HG03066 (cell line): ENCODE measurements at regions not wholly inside any gene's neighbourhood (a gene's known extent, or its start where the extent isn't known, plus 50 kb on each side); places are given as distances from the start of the nearest gene placed in this dataset.

Experiments used
- ATAC-seq: cut with Tn5 transposase; IDR thresholded peaks from one replicate; pipeline ENCODE4 v1.9.1; 2021; ENCODE audit warnings: low read depth; ENCODE audit not compliant: unreplicated experiment

GRCh38 chr1:199746666-199747384, 280.7 kb upstream of the NR5A2 start:
- no peak for ATAC-seq

GRCh38 chr1:199747984-199748383, 279.5 kb upstream of the NR5A2 start:
- no peak for ATAC-seq

DNA sequence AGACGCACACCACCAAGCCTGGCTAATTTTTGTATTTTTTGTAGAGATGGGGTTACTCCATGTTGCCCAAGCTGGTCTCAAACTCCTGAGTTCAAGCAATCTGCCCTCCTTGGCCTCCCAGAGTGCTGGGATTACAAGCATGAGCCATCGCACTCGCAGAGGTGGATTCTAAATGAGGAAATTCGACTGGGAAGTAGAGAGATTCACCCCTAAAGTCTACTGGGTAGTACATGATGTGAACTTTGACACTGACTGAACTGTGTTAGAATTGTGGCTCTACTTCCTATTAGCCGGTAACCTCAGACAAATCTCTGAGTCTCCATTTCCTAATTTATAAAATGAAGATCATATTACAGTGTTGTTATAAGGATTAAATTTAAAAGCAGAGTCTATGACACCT, 276.0 kb upstream of the NR5A2 start:
- ATAC-seq, result no peak

GRCh38 chr1:199751962-199752687, 275.4 kb upstream of the NR5A2 start:
- no peak for ATAC-seq

DNA sequence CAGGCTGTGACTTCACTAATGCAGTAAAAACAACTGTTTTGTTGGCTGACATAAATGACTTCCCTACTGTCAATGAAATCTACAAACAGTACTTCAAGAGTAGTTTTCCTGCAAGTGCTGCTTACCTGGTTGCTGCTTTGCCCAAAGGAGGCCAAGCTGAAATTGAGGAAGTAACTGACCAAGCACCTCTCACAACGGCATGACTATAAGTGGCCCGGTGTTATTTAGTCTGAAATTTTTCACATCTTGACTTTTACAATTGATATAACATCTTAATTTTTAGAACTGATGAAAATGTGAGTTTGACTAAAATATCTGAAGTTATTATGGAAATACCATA, 274.9 kb upstream of the NR5A2 start:
- no peak for ATAC-seq

DNA sequence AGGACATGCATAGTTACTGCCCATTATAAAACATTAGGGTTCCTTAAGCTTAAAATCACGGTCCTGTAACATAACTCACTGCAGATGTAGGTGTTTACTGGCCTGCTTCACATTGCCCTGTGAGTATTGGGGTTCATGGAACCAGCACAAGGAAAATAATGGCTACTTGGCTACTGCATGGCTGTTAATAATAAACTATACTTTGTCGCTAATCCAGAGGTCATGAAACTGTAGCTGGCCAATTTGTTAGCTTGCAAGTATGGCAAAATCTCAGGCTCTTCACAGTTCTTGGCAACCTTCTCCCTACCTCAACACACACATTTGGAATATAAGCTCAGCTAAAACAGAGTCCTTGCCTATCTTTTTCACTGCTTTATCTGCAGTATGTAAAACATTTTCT, 274.0 kb upstream of the NR5A2 start:
- ATAC-seq, result no peak

DNA sequence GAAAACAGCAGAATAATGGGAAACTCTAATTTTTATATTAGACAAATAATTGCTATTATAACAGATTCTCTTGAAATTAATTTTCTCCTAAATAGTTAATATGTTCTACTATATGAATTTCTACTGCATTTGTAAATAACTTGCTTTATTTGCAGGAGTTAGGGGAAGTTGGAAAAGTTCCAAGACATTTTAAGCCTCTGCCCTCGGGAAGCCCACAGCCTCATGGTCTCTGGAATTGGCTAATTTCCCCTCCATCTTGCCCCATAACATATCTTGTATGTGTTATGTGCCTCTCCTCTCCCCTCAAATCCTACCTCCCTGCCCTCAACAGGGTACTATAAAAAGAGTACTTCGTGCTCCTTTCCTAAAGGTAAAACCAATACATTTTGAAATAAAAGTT, 271.4 kb upstream of the NR5A2 start:
- no peak for ATAC-seq

DNA sequence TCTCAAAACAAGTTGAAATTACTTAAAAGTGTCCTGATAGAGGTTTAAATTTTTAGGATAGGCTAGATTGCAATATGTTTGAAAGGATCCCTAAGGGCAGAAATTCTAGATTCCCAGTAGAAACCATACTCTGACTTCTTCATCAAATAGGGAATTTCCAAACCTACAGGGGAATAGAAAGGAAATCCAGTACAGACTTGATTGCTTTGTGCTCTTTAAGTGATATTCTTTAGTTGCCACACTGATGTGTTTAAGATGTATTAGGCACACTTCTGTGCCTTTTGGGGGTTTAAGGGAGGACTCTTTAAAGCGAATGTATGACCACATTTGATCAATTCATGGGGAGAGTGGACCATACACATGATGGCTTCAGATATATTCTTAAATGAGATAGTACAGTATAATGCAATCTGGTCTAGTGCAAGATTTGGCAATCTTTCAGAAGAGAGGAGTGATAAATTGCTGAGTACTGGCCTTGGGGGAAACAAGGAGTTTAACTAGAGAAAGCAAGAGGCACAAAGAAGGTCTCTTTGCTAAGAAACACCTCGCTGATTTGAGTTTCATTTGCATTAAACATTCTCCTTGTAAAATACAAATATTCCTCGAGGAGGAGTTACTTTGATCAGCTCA, 268.8 kb upstream of the NR5A2 start:
- no peak for ATAC-seq

DNA sequence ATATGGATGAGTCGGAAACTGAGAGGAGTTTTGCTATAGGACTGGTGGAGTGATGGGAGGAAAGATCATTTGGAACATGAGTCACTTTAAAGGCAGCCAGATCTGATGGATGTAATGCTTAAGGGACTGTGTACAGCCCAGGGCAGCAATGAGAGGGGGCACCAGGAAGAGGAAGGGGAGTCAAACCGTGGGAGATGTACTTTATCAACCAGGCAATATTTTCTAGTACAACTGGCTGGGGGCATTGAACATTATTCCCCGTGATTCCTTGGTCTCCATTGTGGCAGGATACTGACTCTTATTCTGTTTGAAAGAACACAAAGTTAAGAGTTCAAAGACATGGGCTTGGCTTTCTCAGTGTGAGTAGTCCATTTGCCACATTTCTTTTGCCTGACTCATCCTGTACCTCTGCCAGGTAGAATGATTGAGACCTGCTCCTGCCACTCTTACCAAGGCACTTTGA, 268.2 kb upstream of the NR5A2 start:
- ATAC-seq, result no peak

DNA sequence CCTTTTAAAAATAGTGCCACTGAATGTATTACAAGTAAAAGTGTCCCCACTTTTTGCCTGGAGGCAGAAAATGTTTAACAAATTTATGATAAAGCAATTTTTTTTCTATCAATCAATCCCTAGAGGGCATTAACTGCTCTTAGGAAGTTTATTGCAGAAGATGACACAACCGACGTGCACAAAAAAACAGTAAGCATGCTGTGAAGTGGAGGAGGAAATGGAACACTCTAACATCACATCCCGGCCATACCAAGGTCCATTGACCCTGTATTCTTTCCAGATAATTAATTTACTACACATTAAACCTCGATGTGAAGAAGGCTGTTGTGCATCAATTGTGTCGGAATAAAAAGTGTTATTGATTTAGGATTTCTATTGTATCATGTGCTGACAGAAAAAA, 264.9 kb upstream of the NR5A2 start:
- no peak for ATAC-seq

DNA sequence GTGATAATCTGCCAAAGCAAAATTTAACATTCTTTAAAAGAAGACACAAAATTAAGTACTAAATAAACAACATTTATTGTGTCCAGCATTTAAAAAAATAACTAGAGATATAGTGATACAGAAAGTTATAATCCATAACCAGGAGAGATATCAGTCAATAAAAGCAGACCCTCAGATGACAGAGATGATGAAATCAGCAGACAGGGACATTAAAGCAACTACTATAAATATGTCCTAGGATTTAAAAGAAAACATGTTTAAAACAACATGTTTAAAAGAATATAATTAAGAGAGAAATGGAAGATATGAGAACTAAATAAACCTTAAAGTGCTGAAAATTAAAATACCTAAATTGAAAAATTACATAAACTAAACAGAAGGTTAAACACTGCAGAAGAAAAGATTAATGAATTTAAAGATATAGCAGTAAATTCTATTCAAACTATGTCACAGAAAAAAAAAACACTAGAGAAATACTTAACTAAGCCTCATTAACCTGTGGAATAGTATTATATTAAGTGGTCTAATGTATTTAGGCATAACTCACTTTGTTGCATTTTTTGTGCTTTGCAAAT, 261.2 kb upstream of the NR5A2 start:
- ATAC-seq, result no peak

GRCh38 chr1:199767700-199768099, 259.8 kb upstream of the NR5A2 start:
- no peak for ATAC-seq

DNA sequence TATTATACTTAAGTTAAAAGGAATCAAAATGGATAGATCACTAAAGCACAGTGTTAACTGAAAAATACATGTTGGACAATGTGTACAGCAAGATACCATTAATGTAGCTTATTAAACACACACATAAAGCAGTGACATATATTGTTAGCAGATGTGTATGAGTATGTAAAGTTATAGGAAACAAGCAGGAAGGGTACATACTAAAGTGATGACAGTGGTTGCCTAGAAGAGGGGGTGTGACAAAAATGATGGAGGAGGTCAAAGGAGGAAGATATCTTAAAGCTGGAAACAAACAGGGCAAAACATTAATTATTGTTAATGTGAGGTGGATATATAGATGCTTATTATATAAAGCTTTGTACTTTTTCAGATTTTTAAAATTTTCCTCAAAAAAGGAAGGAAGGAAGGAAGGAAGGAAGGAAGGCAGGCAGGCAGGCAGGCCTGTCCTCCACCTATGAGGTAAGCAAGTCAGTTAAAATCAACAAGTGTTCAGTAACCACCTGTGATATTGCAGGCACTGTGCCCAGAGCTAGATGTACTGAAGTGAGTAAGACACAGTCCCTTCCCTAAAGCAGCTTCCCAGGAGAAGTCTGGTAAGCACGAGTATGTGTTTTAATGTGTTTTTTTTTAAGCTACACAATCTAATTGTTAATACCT, 252.9 kb upstream of the NR5A2 start:
- no peak for ATAC-seq

DNA sequence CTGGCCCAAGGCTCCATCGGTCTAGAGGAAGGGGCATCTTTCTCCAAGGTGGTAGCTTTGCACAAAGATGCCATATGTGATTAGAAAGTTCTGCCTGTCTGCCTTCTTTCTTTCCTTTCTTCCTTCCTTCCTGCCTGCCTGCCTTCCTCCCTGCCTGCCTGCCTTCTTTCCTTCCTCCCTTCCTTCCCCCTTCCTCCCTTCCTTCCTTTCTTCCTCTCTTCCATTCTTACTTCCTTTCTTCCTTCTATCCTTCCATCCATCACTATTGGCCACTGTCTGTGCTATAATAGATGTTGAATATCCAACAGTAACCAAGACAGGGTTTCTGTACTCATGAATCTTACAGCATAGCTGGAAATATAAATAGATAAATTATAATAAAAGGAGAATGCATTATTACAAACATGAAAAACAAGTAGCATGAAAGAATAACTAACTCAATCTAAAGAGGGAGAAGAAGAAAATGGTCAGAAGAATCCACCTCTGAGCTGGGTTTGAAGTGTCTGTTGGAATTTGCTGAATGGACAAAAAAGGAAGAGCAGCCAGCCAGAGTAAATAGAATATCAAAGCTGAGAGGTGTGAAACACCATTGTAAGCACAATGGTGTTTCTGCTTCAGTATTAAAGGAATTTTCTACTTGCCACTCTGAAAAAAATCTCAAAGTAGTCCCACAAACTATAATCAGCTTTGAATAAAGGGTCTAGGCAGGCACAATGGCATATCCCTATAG, 250.6 kb upstream of the NR5A2 start:
- ATAC-seq, result no peak

DNA sequence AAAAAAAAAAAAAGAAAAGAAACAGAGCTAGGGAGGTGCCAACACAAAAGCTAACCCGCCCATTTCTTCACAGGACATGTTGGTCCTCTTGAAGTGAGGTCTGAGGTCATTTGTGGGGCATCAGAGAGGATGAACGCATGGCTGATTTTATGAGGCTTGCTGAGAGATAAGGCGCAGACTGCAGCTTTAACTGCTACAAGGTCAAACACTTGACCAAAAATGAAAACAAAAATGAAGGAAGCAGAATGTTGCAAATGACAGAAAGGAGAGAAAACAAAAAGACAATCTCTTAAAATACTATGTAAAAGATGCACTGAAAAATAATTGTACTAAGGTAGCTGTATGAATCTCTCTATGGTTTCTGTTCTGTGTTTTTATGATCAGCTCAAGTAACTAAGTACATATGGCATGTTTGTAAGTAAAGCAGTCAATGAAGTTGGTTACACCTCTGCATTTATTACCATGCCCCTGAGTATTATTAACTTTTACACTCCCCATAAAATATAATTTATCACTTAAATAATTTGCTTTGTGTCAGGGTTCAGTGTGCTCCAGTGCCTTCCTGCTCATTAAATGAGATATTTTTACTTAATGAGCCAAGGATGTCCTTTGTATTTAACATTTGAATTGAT, 249.1 kb upstream of the NR5A2 start:
- ATAC-seq, result no peak

- ATAC-seq, result no peak
These were observed 247.4 kb upstream of the NR5A2 start for GRCh38 chr1:199780091-199780490.

- no peak for ATAC-seq
These were observed 246.4 kb upstream of the NR5A2 start for GRCh38 chr1:199780948-199781670.

GRCh38 chr1:199784138-199784895, 243.2 kb upstream of the NR5A2 start:
- ATAC-seq, result no peak

GRCh38 chr1:199786695-199787094, 240.8 kb upstream of the NR5A2 start:
- no peak for ATAC-seq
